ENCODE measurements at regions not wholly inside any gene's neighbourhood (a gene's known extent, or its start where the extent isn't known, plus 50 kb on each side); places are given as distances from the start of the nearest gene placed in this dataset.

- no peak overlapping the region for H3K27ac ChIP-seq
- TF ChIP-seq CTCF (IDR thresholded peaks at IDR 0.05): no peak
- no peak for TF ChIP-seq ZFX (IDR thresholded peaks at IDR 0.05; ENCODE audit: borderline replicate concordance)
Measured at GRCh38 chr15:47388299-47388698, 329.0 kb upstream of the SEMA6D start.

- no peak for TF ChIP-seq CTCF (IDR thresholded peaks at IDR 0.05)
Measured at GRCh38 chr15:47390208-47390765, 327.0 kb upstream of the SEMA6D start.

DNA sequence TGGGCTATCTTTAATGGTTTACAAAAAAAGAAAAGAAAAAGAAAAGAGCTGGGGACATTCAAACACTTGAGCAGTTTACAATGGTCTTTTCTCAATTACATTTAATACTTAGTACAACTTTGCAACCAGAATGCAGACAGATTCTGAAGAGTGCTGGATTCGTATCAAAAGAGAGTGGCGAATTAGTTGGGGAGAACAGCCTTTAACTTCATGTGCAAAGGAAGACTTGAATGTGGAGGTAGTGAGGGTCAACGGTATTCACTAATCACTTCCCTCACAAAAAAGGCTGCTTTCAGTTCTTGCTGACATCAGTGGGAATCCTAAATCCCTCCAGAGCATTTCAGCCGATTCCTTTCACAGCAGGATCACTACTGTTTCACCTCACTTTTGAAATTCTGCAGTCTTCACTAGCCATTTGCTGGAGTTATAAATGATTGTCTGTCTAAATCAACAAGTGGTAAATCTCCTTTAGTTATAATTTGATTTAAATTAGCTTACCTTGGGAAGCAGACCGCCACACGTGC is 323.0 kb upstream of the SEMA6D start:
- TF ChIP-seq ZFX (IDR thresholded peaks at IDR 0.05; ENCODE audit: borderline replicate concordance) (no peak), CTCF (IDR thresholded peaks at IDR 0.05) (no peak)
- no peak overlapping the region for H3K27ac ChIP-seq

More at GRCh38 chr15:47390208-47390765, 327.0 kb upstream of the SEMA6D start:
- no peak overlapping the region; the same call in 1 of the 2 replicates for H3K27ac ChIP-seq

DNA sequence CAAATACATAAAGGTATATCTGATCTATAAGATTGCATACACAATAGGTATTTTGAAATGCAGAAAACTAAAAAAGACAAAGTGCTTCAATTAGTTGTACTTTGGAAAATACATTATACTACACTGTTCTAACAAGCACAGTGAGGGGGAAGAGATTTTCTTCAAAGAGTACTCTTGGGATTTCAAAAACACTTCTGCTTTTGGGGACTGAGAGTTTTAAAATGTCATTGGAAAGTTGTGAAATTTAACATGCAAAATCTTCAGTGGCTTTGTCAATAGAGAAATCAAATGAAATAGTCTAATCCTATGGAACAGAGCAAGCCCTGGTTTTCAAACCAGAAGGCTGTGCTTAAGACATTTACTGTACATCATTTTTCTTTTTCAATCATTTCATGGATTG is 322.2 kb upstream of the SEMA6D start:
- TF ChIP-seq CTCF (IDR thresholded peaks at IDR 0.05): no peak
- no peak for TF ChIP-seq ZFX (IDR thresholded peaks at IDR 0.05; ENCODE audit: borderline replicate concordance)

GRCh38 chr15:47397655-47398054 is 319.6 kb upstream of the SEMA6D start:
- no peak overlapping the region for H3K27ac ChIP-seq
- TF ChIP-seq CTCF (IDR thresholded peaks at IDR 0.05) (no peak), ZFX (IDR thresholded peaks at IDR 0.05; ENCODE audit: borderline replicate concordance) (no peak)

More for the DNA sequence above, 322.2 kb upstream of the SEMA6D start:
- H3K27ac ChIP-seq: no peak overlapping the region

- TF ChIP-seq ZFX (IDR thresholded peaks at IDR 0.05; ENCODE audit: borderline replicate concordance): no peak
- no peak for TF ChIP-seq CTCF (IDR thresholded peaks at IDR 0.05)
Measured at GRCh38 chr15:47398132-47398531, 319.2 kb upstream of the SEMA6D start.

GRCh38 chr15:47398594-47398993 is 318.7 kb upstream of the SEMA6D start:
- H3K27ac ChIP-seq: no peak overlapping the region
- no peak for TF ChIP-seq CTCF (IDR thresholded peaks at IDR 0.05)
- no peak for TF ChIP-seq ZFX (IDR thresholded peaks at IDR 0.05; ENCODE audit: borderline replicate concordance)

More at GRCh38 chr15:47398132-47398531, 319.2 kb upstream of the SEMA6D start:
- no peak overlapping the region for H3K27ac ChIP-seq
